HCT116 (cell line): ENCODE measurements at regions not wholly inside any gene's neighbourhood (a gene's known extent, or its start where the extent isn't known, plus 50 kb on each side); places are given as distances from the start of the nearest gene placed in this dataset.

ENCODE experiments used
- ATAC-seq: fragments of 200-7000 bp; cut with Tn5 transposase; 2 replicates; pipeline ENCODE4 v1.9.1; 2020; ENCODE audit warnings: mild to moderate bottlenecking, moderate library complexity
- BruUV-seq: library from RNA; stranded (reverse); fragments of 400-500 nt; replicated peaks from 2 replicates; lab custom pipeline; 2021; lab: Mats Ljungman, UMichigan
- CTCF ChIA-PET: fragments of 300-600 bp; sonication (Branson Sonifier 250); formaldehyde crosslinking; loops from one replicate; lab custom pipeline; 2021; ENCODE audit warnings: antibody characterized with exemption; lab: Charles Lee
- POLR2A ChIA-PET: fragments of 300-600, 350-600 bp; sonication (Branson Sonifier 250); formaldehyde crosslinking; loops from one replicate; lab custom pipeline; 2021; ENCODE audit warnings: antibody characterized with exemption; lab: Charles Lee
- RAD21 ChIA-PET, 2 experiments: fragments of 300-600 bp; sonication (Branson Sonifier 250); formaldehyde crosslinking; loops; one replicate each; lab custom pipeline; 2023; ENCODE audit warnings: low total read pairs in 2 of 2; ENCODE audit not compliant: uncharacterized antibody in 2 of 2, unreplicated experiment in 2 of 2, low non-redundant PET in 1 of 2; lab: Charles Lee
- DNase-seq: peaks from one replicate; pipeline ENCODE4 v3.0.0-alpha.2; 2010; ENCODE audit warnings: low read depth, low spot score
- H2AFZ ChIP-seq: fragments of 200-600 bp; shearing (Covaris generic), sonication (generic); 2 replicates; pipeline ENCODE4 v1.6.1; 2017; ENCODE audit warnings: low read depth, mixed run types, mixed read lengths, antibody characterized with exemption, low read length; ENCODE audit not compliant: poor library complexity, severe bottlenecking
- H3K27ac ChIP-seq: 2 replicates; pipeline ENCODE4 v1.5.1; 2012; ENCODE audit warnings: low read depth, low read length
- H3K27me3 ChIP-seq: fragments of 200-600 bp; sonication (generic); 2 replicates; pipeline ENCODE4 v1.6.1; 2016; ENCODE audit warnings: mixed run types, low read length, mixed read lengths; ENCODE audit not compliant: insufficient read depth
- H3K36me3 ChIP-seq, 2 experiments: fragments of 200-500 bp in 1 of 2; fragments of 200-600 bp in 1 of 2; sonication (Bioruptor generic) in 1 of 2; sonication (generic) in 1 of 2; 2 replicates each; pipeline versions ENCODE4 v1.5.1 to v1.6.1; 2014 to 2016; ENCODE audit warnings: low read length in 2 of 2, inconsistent platforms in 1 of 2, mixed read lengths in 1 of 2, mixed run types in 1 of 2; ENCODE audit not compliant: insufficient read depth in 2 of 2, control insufficient read depth in 1 of 2
- H3K4me1 ChIP-seq, 2 experiments: fragments of 200-600 bp in 1 of 2; sonication (generic) in 1 of 2; 2 replicates each; pipeline versions ENCODE4 v1.5.1 to v1.6.1; 2012 to 2017; ENCODE audit warnings: low read length in 2 of 2, inconsistent platforms in 1 of 2, mild to moderate bottlenecking in 1 of 2, mixed read lengths in 1 of 2, mixed run types in 1 of 2, moderate library complexity in 1 of 2; ENCODE audit not compliant: insufficient read depth in 2 of 2, control insufficient read depth in 1 of 2
- H3K4me2 ChIP-seq: fragments of 200-600 bp; sonication (generic); 2 replicates; pipeline ENCODE4 v1.6.1; 2017; ENCODE audit warnings: mixed run types, low read length, mixed read lengths
- H3K4me3 ChIP-seq, 2 experiments: fragments of 200-600 bp in 1 of 2; sonication (generic) in 1 of 2; replicated peaks in 1 of 2; 2 replicates each; pipeline ENCODE4 v1.5.1; 2011 to 2016; ENCODE audit warnings: low read length in 2 of 2, control low read depth in 1 of 2, low read depth in 1 of 2, mild to moderate bottlenecking in 1 of 2, mixed read lengths in 1 of 2, mixed run types in 1 of 2
- H3K79me2 ChIP-seq: fragments of 200-600 bp; sonication (generic); 2 replicates; pipeline ENCODE4 v1.6.1; 2017; ENCODE audit warnings: mild to moderate bottlenecking, mixed run types, low read length, moderate library complexity, mixed read lengths; ENCODE audit not compliant: insufficient read depth
- H3K9ac ChIP-seq: fragments of 200-600 bp; sonication (generic); 2 replicates; pipeline ENCODE4 v1.6.1; 2016; ENCODE audit warnings: low read length, mixed read lengths
- H3K9me2 ChIP-seq: fragments of 200-600 bp; sonication (generic), shearing (Covaris generic); 2 replicates; pipeline ENCODE4 v1.6.1; 2017; ENCODE audit warnings: mixed run types, mild to moderate bottlenecking, moderate library complexity; ENCODE audit not compliant: insufficient read depth
- H3K9me3 ChIP-seq, 2 experiments: fragments of 200-500 bp in 1 of 2; fragments of 200-600 bp in 1 of 2; sonication (Bioruptor generic) in 1 of 2; sonication (generic) in 1 of 2; 2 replicates each; pipeline ENCODE4 v1.6.1; 2014 to 2017; ENCODE audit warnings: low read length in 2 of 2, mixed read lengths in 2 of 2, inconsistent platforms in 1 of 2, low read depth in 1 of 2, mild to moderate bottlenecking in 1 of 2, mixed run types in 1 of 2, moderate library complexity in 1 of 2; ENCODE audit not compliant: control insufficient read depth in 1 of 2, insufficient read depth in 1 of 2
- H4K20me1 ChIP-seq: fragments of 200-600 bp; sonication (generic), shearing (Covaris generic); 2 replicates; pipeline ENCODE4 v1.6.1; 2017; ENCODE audit warnings: mixed run types, mild to moderate bottlenecking, moderate library complexity; ENCODE audit not compliant: insufficient read depth
- POLR2A ChIP-seq: IDR thresholded peaks from 2 replicates; pipeline ENCODE4 v1.7.0; 2011; ENCODE audit warnings: borderline replicate concordance; ENCODE audit not compliant: insufficient read depth, insufficient read length; ENCODE audit errors: extremely low read depth
- SRF ChIP-seq: IDR thresholded peaks from 2 replicates; pipeline ENCODE4 v1.6.1; 2012; ENCODE audit warnings: low read depth
- TCF7L2 ChIP-seq: IDR thresholded peaks from 2 replicates; pipeline ENCODE4 v1.7.0; 2011; ENCODE audit warnings: borderline replicate concordance, inconsistent platforms; ENCODE audit not compliant: insufficient read depth, insufficient read length; ENCODE audit errors: extremely low read depth
- ZBTB33 ChIP-seq: IDR thresholded peaks from 2 replicates; pipeline ENCODE4 v1.6.1; 2011; ENCODE audit warnings: mild to moderate bottlenecking, low read length, moderate library complexity; ENCODE audit not compliant: insufficient replicate concordance; ENCODE audit errors: extremely low read depth
- intact Hi-C: fragments of 100-400 bp; cut with micrococcal nuclease; formaldehyde crosslinking; loops from 2 replicates; pipeline ENCODE4 v1.10.0; 2022
- TF ChIP-seq, protein P1 (sequence below), 3 experiments: fragments of 200-600 bp in 1 of 3; sonication (generic) in 1 of 3; IDR thresholded peaks in 2 of 3; conservative IDR thresholded peaks in 1 of 3; 2 replicates each; pipeline ENCODE4 v1.5.1; 2012 to 2017; ENCODE audit warnings: low read depth in 2 of 3, low read length in 2 of 3, antibody characterized with exemption in 1 of 3, borderline replicate concordance in 1 of 3, control low read depth in 1 of 3, mild to moderate bottlenecking in 1 of 3, mixed read lengths in 1 of 3, mixed run types in 1 of 3, moderate library complexity in 1 of 3; ENCODE audit not compliant: insufficient read depth in 1 of 3

DNA sequence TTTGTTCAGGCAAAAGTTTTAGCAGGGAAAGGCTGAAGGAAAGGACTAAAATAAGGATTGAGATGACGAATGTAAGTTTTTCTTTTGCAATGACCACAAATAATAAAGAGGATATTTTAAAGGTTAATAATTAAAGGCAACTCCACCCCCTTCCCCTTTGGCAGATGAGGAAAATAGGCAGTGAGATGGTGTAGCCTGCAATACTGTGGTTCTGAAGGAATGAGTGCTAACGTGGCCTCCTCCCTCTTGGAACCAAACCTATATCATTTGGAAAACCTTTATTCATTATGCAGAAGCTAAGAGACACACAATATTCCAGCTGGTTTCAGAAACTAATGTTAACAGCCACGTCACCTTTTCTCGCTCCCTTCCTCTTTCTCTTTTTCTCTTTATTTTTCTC lies 70.9 kb upstream of the COL1A2 start:
- POLR2A ChIA-PET: no interaction called here

More for the DNA sequence above, 70.9 kb upstream of the COL1A2 start:
- Histone ChIP-seq H3K4me2 (no peak overlapping the region), H3K9ac (no peak overlapping the region), H3K79me2 (no peaks in the 10 kb centered on the region), H2AFZ (no peak overlapping the region), H3K36me3 (no peaks in the 10 kb centered on the region), H3K4me3 (no peak overlapping the region), H4K20me1 (no peaks in the 10 kb centered on the region), H3K9me3 (peaks cover 0 to 3% of the 10 kb centered on the region in 2 experiments; a peak in 1 of 4 replicates), H3K4me1 (no peaks in the 10 kb centered on the region), H3K27ac (no peak overlapping the region), H3K9me2 (no peaks in the 10 kb centered on the region)
- intact Hi-C loops: no loop called here
- BruUV-seq: no TSS peak
- CTCF ChIA-PET: interaction anchor here (0.6 kb wide), 1 partner anchor 1142 kb away, joined by 3 read pairs; no protein-coding TSS in a partner anchor
- no peak for DNase-seq
- no peak for TF ChIP-seq TCF7L2
- no peak for TF ChIP-seq POLR2A
- no peak for TF ChIP-seq SRF
- no peak for TF ChIP-seq ZBTB33
- TF ChIP-seq, protein P1, sequence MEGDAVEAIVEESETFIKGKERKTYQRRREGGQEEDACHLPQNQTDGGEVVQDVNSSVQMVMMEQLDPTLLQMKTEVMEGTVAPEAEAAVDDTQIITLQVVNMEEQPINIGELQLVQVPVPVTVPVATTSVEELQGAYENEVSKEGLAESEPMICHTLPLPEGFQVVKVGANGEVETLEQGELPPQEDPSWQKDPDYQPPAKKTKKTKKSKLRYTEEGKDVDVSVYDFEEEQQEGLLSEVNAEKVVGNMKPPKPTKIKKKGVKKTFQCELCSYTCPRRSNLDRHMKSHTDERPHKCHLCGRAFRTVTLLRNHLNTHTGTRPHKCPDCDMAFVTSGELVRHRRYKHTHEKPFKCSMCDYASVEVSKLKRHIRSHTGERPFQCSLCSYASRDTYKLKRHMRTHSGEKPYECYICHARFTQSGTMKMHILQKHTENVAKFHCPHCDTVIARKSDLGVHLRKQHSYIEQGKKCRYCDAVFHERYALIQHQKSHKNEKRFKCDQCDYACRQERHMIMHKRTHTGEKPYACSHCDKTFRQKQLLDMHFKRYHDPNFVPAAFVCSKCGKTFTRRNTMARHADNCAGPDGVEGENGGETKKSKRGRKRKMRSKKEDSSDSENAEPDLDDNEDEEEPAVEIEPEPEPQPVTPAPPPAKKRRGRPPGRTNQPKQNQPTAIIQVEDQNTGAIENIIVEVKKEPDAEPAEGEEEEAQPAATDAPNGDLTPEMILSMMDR (IDR thresholded peaks at IDR 0.05 in 2 of 3, conservative IDR thresholded peaks at IDR 0.05 in 1 of 3; ENCODE audit: borderline replicate concordance in 1 of 3, insufficient read depth in 1 of 3, low read depth in 2 of 3, low read length in 2 of 3): no peak
- TF ChIP-seq, all 23 proteins: peak for 0
- RAD21 ChIA-PET: no interaction called here
- no peaks in the 10 kb centered on the region for H3K27me3 ChIP-seq
- ATAC-seq: no peak
